ENCODE measurements at regions not wholly inside any gene's neighbourhood (a gene's known extent, or its start where the extent isn't known, plus 50 kb on each side); places are given as distances from the start of the nearest gene placed in this dataset.

DNA sequence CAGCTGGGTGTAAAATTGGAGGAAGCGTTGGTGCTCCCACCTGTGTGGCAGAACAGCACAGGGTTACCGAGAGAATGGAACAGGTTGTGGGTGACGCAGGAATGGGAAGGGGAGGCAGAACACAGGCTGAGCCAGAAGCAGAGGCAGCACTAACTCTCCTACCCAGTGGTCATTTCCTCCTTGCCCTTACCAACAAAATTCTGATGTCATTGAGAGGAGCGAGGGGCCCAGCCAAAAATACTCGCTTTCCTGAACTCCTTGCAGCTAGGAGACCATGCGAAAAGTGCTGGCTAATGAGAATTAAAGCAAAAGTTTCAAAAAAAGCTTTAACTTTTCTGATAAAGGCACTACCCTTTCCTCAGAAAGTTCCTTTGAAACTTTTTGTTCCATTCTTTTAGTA, 54.4 kb upstream of the HMGA2 start:
- Histone ChIP-seq H3K9me3 (no peaks in the 10 kb centered on the region), H3K27ac (no peak overlapping the region), H3K4me1 (no peaks in the 10 kb centered on the region), H3K27me3 (peaks cover 18% of the 10 kb centered on the region), H3K36me3 (no peaks in the 10 kb centered on the region), H3K4me3 (no peak overlapping the region)
- WGBS, 2 donors (ENCODE audit: low coverage in 1 of 2) = 91 to 98% methylated on average over 6 of the region's 6 CpGs
- intact Hi-C loops (cut with DNase I; ENCODE audit: low total_unique reads) = no loop called here
- TF ChIP-seq POLR2AphosphoS5 (IDR thresholded peaks at IDR 0.05) (no peak), EP300 (IDR thresholded peaks at IDR 0.05; ENCODE audit: low read depth) (no peak), POLR2A (IDR thresholded peaks at IDR 0.05) (no peak)
- TF ChIP-seq, protein P1, sequence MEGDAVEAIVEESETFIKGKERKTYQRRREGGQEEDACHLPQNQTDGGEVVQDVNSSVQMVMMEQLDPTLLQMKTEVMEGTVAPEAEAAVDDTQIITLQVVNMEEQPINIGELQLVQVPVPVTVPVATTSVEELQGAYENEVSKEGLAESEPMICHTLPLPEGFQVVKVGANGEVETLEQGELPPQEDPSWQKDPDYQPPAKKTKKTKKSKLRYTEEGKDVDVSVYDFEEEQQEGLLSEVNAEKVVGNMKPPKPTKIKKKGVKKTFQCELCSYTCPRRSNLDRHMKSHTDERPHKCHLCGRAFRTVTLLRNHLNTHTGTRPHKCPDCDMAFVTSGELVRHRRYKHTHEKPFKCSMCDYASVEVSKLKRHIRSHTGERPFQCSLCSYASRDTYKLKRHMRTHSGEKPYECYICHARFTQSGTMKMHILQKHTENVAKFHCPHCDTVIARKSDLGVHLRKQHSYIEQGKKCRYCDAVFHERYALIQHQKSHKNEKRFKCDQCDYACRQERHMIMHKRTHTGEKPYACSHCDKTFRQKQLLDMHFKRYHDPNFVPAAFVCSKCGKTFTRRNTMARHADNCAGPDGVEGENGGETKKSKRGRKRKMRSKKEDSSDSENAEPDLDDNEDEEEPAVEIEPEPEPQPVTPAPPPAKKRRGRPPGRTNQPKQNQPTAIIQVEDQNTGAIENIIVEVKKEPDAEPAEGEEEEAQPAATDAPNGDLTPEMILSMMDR (IDR thresholded peaks at IDR 0.05) = no peak
- DNase-seq = no peak
- in situ Hi-C loops (cut with MboI; ENCODE audit: low pct_ligation_motif_present in 1 of 4, low pct_unique_long_range_greater_than_20kb in 1 of 4, low sequenced_read_pairs in 3 of 4) = no loop called here

All from transverse colon (tissue), 4 donors.